Suprapubic skin (tissue), 3 donors: ENCODE measurements at regions not wholly inside any gene's neighbourhood (a gene's known extent, or its start where the extent isn't known, plus 50 kb on each side); places are given as distances from the start of the nearest gene placed in this dataset.

Experiments used
- CTCF ChIP-seq, 2 donors: fragments of 200-600 bp in 1 of 2; fragments of 450-650 bp in 1 of 2; sonication (generic) in 1 of 2; IDR thresholded peaks; one replicate each; pipeline ENCODE4 v1.5.1; 2016 to 2019; ENCODE audit warnings: antibody characterized with exemption in 2 of 2, mild to moderate bottlenecking in 1 of 2, moderate library complexity in 1 of 2
- POLR2AphosphoS5 ChIP-seq, 3 donors: sonication (generic); formaldehyde crosslinking; IDR thresholded peaks; one replicate each; pipeline ENCODE4 v1.6.1; 2017; ENCODE audit warnings: antibody characterized with exemption in 3 of 3

- no peak for TF ChIP-seq POLR2AphosphoS5 (IDR thresholded peaks at IDR 0.05)
- TF ChIP-seq CTCF (IDR thresholded peaks at IDR 0.05): no peak
Measured at GRCh38 chr10:27392606-27393005, 111.5 kb upstream of the RAB18 start.
